ENCODE measurements at regions not wholly inside any gene's neighbourhood (a gene's known extent, or its start where the extent isn't known, plus 50 kb on each side); places are given as distances from the start of the nearest gene placed in this dataset.

- DNase-seq (ENCODE audit: low read depth, low spot score): no peak
- CTCF ChIA-PET: interaction anchor here (0.6 to 2.6 kb wide), 3 partner anchors 14 to 32 kb away, joined by 3 to 22 read pairs (median 3); no protein-coding TSS in a partner anchor
- TF ChIP-seq, protein P1, sequence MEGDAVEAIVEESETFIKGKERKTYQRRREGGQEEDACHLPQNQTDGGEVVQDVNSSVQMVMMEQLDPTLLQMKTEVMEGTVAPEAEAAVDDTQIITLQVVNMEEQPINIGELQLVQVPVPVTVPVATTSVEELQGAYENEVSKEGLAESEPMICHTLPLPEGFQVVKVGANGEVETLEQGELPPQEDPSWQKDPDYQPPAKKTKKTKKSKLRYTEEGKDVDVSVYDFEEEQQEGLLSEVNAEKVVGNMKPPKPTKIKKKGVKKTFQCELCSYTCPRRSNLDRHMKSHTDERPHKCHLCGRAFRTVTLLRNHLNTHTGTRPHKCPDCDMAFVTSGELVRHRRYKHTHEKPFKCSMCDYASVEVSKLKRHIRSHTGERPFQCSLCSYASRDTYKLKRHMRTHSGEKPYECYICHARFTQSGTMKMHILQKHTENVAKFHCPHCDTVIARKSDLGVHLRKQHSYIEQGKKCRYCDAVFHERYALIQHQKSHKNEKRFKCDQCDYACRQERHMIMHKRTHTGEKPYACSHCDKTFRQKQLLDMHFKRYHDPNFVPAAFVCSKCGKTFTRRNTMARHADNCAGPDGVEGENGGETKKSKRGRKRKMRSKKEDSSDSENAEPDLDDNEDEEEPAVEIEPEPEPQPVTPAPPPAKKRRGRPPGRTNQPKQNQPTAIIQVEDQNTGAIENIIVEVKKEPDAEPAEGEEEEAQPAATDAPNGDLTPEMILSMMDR (IDR thresholded peaks at IDR 0.05; ENCODE audit: insufficient read depth, low read length, missing control alignments): no peak
- no peak overlapping the region for H3K4me3 ChIP-seq (ENCODE audit: low read depth, low read length)
- POLR2A ChIA-PET: no interaction called here
Measured at GRCh38 chr18:27713037-27713737, 463.7 kb downstream of the CDH2 start.

DNA sequence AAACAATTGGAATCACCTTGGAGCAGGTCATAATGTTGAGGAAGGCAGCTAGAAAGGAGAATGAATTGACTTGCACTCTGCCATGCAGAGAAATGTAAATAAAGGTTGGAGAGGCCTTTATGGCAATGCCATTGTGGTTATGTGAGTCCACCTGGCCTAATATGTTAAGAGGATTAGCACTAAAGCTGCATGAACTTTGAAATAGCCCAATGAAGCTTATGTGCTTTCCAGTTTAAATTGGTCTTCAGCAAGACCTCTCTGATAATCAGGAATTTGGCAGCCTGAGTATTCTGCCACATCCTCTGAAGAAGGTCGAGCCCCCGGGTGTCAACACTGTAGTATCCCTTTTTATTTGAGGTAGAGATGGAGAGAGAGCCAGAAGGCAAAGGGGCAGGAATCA lies 464.9 kb downstream of the CDH2 start:
- CTCF ChIA-PET: interaction anchor here (2.6 kb wide), 1 partner anchor 27 kb away, joined by 22 read pairs; no protein-coding TSS in a partner anchor
- DNase-seq (ENCODE audit: low read depth, low spot score): no peak
- POLR2A ChIA-PET: interaction anchor here (0.5 kb wide), 1 partner anchor 1075 kb away, joined by 3 read pairs; no protein-coding TSS in a partner anchor
- TF ChIP-seq, protein P1 (IDR thresholded peaks at IDR 0.05; ENCODE audit: insufficient read depth, low read length, missing control alignments): no peak
- H3K4me3 ChIP-seq (ENCODE audit: low read depth, low read length): no peak overlapping the region

DNA sequence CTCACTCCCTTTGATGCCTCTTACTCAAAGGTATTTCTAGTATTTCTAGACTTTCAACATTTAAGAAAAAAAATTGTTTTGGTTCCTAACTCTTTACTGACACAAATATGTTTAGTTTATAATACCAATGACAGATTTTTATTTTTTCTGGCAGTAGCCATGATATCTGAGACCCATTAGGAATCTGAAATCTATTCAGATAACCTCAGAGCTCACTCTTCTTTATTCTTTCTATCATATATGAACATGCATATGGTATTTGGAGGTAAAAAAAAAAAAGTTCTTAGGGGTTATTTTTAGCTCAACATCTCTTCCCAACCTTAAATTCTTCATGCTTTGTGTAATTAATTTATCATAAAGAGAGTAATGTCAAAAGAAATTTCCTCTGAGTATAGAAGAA lies 465.5 kb downstream of the CDH2 start:
- CTCF ChIA-PET: interaction anchor here (0.7 to 2.6 kb wide), 3 partner anchors 26 to 106 kb away, joined by 3 to 22 read pairs (median 6); no protein-coding TSS in a partner anchor
- TF ChIP-seq, protein P1 (IDR thresholded peaks at IDR 0.05; ENCODE audit: insufficient read depth, low read length, missing control alignments): no peak
- no peak overlapping the region for H3K4me3 ChIP-seq (ENCODE audit: low read depth, low read length)
- no peak for DNase-seq (ENCODE audit: low read depth, low spot score)
- POLR2A ChIA-PET: interaction anchor here (0.5 kb wide), 1 partner anchor 1076 kb away, joined by 3 read pairs; no protein-coding TSS in a partner anchor

- ChIA-PET CTCF (interaction anchor here (1.2 kb wide), 1 partner anchor 40 kb away, joined by 5 read pairs; no protein-coding TSS in a partner anchor), POLR2A (no interaction called here)
- H3K4me3 ChIP-seq (ENCODE audit: low read depth, low read length): no peak overlapping the region
- DNase-seq (ENCODE audit: low read depth, low spot score): no peak
- TF ChIP-seq, protein P1 (IDR thresholded peaks at IDR 0.05; ENCODE audit: insufficient read depth, low read length, missing control alignments): no peak
Measured at GRCh38 chr18:27709344-27709743, 467.6 kb downstream of the CDH2 start.

DNA sequence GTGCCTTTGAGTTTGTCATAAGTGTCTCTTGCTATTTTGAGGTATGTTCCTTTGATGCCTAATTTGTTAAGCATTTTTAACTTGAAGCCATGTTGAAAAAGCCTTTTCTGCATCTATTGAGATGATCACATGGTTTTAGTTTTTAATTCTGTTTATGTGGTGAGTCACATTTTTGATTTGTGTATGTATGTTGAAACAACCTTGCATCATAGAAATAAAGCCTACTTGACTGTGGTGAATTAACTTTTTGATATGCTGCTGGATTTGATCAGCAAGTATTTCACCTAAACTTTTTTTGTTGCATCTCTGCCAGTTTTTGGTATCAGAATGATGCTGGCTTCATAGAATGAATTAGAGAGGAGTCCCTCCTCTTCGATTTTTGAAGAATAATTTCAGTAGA lies 469.7 kb downstream of the CDH2 start:
- ChIA-PET CTCF (no interaction called here), POLR2A (no interaction called here)
- no peak overlapping the region for H3K4me3 ChIP-seq (ENCODE audit: low read depth, low read length)
- no peak for DNase-seq (ENCODE audit: low read depth, low spot score)
- TF ChIP-seq, protein P1 (IDR thresholded peaks at IDR 0.05; ENCODE audit: insufficient read depth, low read length, missing control alignments): no peak

GRCh38 chr18:27704736-27705361 lies 472.1 kb downstream of the CDH2 start:
- ChIA-PET CTCF (interaction anchor here (1.4 kb wide), 1 partner anchor 10 kb away, joined by 4 read pairs; no protein-coding TSS in a partner anchor), POLR2A (no interaction called here)
- H3K4me3 ChIP-seq (ENCODE audit: low read depth, low read length): no peak overlapping the region
- DNase-seq (ENCODE audit: low read depth, low spot score): no peak
- TF ChIP-seq, protein P1 (IDR thresholded peaks at IDR 0.05; ENCODE audit: insufficient read depth, low read length, missing control alignments): no peak

Data from AG04449 (cell line).